COLO668 (cell line): ENCODE measurements at regions not wholly inside any gene's neighbourhood (a gene's known extent, or its start where the extent isn't known, plus 50 kb on each side); places are given as distances from the start of the nearest gene placed in this dataset.

ENCODE experiments used
- DNase-seq: peaks from one replicate; lab custom pipeline; 2025; ENCODE audit not compliant: unreplicated experiment; lab: John Stamatoyannopoulos, UW

DNA sequence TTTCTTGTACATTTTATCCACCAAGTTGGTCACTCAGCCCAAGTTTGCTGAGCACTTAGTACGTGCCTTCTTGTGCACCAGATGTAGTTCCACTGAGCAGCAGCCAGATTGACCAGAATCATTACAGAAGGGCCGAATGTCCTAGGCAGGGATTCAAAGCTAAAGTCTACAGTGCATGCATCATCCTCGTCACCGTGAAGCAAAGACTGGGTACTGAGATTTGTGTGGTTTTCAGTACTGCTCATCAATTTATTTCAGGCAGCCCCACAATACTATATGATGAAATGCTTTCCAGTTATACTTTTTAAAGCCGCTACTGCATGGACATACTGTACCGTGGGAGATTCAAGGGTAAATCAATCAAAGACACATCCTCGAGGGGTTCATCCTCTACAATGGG lies 227.0 kb downstream of the ARRDC4 start:
- DNase-seq: no peak

DNA sequence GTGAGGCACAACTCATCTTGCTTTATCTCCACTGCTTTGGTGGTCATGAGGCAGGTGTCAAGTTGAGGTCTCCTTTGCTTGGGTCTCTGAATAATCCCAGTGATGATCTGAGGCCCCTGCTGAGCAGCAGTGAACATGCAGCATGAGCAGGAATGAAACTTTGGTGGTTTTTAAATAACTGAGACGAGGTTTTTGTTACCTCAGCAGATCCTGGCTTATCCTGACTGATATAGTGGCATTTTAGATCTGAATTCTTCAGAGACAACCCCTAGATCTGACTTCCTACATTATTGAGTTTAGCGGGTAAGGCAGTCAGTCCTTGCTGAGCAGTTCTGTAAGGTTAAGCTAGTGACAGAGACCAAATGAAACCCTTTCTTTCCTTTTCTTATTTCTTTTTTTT lies 230.4 kb downstream of the ARRDC4 start:
- no peak for DNase-seq

DNA sequence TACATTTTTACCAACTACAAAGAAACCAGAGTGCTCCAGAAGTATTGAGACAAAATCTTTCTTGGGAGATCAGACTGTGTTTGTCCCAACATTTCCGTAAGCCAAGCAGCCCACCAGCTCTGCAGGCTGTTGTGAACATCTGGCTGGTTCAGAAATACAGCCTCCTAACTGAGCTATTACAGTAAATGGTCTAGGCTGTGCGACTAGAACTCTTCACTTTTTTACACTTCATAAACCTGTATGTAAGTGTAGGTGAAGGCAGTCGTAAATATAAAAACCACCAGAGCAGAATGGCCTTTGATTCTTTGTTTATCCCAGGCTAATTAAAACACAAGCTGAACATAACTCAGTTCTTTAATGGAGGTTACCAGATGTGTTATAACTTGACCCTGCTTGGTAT lies 235.3 kb downstream of the ARRDC4 start:
- no peak for DNase-seq

DNA sequence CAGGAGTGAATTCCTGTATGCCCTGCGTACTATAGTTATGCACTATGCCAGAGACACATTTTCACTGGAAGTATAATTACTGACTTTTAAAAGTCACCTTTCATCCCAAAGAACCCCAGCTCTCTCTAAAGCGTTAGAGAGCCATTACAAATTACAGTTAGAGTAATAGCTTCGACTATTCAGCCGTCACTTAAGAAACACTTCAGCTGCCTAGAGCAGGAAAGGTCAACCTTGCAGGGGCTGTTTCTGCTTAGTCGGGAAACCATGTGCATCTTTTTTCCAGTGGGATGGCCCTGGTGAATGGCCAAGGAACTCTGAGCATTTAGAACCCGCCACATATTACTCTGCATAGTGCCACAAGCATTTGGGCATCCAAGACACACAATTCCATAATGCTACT lies 235.9 kb downstream of the ARRDC4 start:
- DNase-seq: no peak

DNA sequence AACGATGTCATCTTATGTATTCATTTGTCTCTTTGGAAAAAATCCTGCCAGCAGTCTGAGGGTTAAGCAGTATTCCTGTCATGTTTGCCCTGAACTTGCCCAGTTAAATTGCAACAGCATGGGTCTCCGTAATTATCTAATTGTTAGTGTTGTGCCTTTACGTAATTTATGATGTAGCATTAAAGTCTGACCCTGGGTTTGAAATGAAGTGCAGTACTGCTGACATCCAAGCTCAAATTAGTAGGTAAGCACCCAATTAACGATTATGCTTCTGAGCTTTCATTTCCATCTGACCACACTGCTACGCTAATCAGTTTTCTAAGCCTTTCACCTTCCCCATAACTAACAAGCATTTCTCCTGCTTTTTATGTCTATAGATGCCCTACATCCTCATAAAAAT lies 241.8 kb downstream of the ARRDC4 start:
- no peak for DNase-seq

DNA sequence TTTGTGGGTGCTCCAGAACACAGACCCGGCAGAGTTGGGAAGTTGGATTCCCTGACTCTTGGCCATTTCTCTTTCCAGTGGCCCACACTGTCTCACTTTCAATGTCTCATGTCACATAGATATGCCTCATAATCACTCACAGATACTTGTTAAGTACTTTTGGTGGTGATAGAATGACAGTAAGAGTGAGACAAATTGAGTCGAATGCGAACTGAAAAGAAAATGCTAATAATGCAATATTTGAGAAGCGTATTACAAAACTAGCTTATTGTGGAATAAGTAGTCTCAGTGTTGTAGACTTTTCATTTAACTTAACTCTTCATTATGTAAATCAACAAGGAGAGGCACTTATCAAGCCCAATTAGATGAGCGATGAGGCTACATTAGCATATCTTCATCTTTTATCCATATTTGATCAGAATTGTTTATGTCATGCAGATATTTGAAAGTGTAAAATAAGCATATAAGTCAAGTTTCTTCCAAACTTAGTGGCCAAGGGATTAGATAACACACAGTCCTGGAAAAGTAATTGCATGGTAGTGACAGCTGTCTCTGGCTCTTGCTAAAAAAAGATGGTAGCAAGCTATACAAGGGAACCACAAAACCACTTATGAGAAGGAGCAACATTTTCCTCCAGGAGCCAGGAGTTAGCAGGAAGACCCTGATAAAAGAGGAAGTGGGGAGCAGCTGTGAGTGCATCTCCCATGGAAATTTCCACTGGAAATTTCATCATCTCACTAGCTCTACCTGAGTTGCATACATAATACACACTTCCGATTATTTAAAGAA lies 243.6 kb downstream of the ARRDC4 start:
- DNase-seq: no peak

DNA sequence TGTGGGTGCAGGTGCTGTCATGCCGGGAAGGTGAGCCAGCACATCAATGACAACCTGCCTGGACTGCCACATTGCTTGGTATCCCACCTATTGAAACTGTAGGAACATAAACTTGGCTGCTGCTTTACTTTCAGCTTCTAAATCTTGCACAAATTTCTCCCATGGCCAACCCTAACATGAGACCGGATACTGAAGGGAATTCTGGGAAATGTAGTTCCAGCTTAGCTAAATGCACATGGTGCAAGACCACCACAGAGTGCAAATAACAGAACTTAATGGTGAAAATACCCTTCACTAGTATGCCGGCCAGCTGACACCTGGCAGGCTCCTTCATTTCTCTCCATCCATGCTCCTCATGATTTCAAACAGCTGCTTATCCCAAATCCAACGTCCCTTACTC lies 247.4 kb downstream of the ARRDC4 start:
- no peak for DNase-seq

DNA sequence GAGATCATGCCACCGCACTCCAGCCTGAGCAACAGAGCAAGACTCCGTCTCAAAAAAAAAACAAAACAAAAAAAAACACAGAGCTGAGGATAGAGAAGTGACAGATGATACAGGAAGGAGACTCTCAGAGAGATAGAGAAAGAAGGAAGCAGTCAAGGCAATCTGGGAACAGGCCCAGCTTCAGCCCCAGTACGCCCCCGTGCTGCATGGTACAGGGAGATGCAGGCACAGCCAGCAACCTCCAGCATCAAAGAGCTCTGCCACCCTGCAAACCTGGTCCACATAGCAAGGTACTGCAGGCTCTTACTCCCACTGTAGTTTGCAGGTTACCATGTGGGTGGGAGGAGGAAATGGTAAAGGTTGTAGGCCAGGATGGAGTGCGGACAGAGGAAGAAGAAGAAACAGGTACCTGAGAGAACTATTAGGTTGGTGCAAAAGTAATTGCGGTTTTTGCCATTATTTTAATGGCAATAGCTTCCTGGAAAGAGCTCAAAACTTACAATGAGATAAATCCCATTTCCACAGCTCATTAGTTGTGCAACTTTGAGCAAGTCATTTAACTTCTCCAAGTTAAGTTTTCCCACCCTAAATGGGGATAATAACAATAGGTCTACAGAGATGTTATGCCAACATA lies 253.0 kb downstream of the ARRDC4 start:
- DNase-seq: no peak

DNA sequence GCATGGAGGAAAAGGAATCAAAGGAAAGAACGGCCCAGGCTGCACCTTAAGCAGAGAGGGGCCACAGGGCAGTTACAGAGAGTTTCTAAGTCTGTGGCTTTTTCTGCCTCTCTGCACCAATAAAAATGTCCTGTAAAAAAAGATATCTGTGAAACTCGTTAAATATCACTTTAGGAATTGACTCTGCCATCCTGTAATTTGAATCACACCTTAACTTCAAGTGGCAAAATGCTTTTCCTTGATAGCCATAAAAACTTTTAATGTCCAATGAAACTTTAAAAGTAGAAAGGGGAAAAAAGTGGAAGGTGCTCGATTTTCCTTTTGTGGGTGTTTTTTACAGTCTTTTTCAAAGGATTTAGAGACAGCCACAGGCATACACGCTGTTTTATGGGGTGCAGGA lies 255.7 kb downstream of the ARRDC4 start:
- no peak for DNase-seq

DNA sequence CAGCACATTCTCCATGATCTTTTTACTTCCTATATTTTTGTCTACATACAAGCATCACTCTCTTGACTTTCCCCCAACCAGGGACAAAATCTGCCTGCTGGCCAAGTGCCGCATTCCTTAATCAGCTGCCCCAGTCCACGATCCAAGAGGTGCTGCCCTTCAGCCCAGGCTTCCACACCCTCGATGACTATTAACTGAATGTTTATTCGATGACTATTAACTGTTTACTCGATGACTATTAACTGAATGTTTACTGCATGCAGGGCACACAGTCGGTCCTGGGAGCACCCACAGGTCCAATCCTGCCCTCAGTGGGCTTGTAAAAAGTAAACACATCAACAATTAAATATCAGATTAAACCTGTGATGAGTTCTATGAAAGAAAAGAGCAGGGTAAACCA lies 256.9 kb downstream of the ARRDC4 start:
- no peak for DNase-seq

DNA sequence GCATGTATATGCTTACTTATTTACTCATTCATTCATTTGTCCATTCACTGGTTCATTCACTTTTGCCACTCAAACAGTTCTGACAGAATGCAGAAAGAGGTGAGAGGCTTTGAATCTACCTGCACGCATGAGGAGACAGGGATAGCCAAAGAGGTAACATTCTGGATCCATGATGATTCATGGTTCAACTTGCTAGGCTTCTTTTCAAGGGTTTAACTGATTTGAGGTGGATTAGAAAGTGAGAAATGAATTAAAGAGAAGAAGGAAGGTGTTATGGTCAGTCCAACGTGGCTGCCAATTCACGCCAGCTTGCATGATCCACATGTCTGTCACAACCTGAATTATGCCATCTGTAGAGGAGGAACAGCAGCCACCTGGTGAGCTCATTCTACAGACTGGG lies 260.6 kb downstream of the ARRDC4 start:
- DNase-seq: no peak

DNA sequence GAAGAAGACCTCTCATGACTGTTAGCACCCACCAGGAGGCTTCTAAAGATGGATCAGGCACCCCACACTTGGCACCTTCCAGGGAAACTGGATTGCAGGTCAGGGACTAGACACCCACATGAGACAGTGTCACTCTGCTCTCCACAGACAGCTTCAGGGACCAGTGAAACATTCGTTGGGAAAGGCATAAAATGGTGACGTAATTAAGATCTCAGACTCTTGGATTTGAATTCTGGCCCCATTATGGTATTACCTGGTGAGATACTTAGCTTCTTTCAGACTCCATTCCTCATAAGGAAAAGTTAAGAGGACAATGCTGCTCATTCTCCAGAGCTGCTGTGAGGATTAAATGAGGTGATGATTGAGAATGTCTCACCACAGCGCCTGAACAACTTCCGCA lies 261.1 kb downstream of the ARRDC4 start:
- no peak for DNase-seq

DNA sequence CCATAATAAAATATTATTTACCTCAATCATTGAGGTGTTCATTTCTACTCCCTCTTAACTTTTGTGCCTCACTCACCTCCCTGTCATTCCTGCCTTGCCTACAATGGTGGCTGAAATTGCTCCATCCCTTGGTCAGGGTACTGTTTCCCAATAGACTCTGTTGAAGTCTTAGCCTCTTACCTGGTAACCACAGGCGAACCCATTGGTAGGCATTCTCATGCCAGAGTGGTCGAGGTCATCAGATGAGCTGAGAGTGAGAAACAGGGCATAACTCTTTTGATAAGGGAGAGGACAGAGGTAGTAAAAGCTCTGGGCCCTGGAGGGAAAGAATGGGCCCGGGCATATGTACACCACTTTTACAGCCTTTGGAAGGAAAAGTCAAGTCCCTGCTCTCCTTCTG lies 265.6 kb downstream of the ARRDC4 start:
- no peak for DNase-seq

DNA sequence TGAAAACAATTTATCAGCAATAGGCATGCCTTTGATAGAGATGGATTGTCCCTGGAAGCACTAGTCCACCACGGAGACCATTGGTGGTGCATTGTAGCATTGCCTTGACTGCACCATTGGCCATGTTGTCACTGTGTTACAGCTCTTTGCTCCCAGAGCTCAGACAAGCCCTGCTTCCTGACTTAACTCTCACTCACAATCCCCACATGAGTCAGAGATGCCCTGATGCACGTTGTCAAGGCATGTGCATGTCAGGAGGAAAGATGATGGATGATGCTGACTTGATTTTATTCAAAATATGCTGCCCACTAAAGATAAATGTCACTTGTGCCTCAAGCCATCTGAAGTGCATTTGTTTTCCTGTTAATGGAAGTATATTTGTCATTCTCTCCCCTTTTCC lies 266.1 kb downstream of the ARRDC4 start:
- DNase-seq: no peak

DNA sequence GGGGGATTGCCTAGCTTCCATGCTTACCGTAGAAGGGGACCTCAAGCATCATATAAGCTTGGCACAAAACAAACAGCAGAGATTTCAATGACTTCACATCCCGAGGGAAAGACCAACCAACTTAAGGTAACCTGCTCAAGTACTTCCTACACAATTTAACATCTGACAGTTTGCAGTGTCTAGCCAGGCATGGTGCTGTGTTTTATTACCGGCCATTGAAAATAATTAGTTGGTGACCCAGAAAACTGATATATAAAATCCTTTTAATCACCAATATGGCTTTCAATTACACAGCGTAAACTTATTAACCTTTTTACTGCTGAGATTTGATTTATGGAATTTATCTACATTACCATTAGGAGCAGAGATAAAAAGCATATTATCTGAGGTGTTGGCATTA lies 268.3 kb downstream of the ARRDC4 start:
- DNase-seq: no peak

DNA sequence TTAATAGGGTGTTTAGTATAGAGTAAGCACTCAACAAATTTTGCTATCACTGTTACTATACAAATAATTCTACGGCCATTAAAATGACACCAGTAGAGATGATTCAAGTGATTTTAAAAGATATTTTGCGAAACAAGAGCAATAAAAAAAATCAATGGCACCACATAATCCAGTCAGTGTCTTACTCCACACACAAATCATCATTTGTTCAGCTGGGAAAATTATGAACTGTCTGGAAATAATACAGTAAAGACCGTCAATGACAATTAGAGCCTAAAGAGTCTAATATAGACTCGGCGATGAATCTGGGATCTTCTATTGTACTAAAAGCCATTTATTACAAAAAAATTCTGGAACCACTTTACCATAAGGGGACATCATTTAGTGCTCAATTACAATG lies 270.5 kb downstream of the ARRDC4 start:
- no peak for DNase-seq

DNA sequence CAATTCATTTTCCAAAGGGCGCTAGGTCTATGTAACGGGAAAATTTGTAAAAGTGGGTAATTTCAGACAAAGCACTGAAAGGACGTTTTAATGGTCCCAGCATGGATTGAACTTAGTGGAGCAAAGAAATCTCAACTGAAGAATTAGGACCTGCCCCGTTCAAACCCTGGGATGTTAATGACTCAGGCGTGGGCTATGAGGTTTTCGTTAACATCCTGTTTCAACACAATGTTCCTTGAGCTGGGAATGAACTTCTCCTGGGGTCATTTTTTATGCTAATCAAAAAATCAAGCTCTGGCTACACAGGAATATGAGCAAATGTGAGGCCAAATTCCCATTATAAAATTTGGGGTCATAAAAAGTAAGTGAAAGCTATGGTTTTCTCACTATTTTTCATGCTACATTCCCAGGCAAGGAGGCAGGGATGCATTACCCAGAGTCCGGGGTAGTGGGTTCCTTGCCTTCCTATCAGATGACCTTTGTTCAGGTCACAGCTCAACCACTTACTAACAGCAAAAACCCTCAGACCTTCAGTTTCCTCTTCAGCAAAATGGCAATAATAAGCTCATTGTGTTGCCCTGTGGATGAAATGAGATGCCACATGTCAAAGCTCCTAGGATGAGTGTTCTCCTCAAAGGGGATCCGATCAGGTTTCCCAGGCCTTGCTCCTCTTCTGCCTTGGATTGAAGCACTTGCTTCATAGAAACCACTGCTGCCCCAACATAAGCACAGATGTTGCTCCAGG lies 271.4 kb downstream of the ARRDC4 start:
- DNase-seq: no peak

DNA sequence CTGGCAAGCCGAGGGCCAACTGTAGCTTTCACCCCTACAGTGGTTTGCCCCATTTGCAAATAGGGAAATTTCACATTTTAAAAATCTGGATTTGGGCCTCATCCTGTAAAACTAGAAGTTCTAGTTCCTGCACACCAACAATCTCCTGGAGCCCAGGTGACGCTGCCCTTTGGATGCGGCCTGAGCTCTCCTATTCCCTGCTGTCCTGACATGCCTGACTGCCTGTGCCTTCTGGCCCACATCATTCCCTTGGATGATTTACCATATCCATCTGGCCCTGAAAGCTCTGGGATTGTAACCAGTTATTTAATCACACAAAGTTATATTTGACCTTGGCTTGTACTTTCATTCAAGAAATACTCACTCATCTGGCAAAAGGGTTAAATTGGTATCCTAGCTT lies 272.3 kb downstream of the ARRDC4 start:
- DNase-seq: no peak

DNA sequence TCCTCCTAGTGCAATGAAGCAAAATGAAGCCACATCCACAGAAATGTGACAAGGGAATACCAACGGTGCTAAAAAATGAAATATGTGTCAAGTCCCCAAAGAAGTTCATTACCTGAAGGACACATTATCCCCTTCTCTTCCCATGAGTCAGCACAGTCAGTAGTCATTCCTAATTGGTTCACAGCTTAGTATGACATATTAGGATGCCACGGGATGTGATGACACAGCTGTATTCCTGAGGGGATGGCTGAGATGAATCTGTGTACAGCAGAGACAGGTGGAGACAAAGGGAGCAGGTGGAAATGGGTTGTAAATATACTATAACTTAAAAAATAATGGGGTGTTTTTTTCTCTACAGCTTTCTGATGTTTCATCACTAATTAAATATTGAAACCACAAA lies 273.4 kb downstream of the ARRDC4 start:
- no peak for DNase-seq

DNA sequence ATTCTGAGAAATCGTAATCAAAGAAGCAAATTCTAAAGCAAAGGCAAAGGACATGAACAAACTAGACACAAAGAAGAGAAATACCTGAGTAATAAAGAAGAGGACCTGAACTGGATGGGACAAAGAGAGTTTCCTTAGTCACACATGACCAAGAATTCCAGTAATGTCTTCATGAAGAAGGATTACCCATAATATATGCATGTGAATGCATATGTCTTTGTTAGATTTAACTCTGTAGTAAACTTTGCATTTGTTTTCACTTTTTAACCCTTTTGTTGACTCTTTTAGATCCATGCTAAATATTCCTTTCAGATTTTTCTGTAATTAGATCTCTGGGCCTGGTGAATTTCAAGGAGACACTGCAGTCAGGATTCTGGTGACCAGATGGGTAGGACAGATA lies 279.8 kb downstream of the ARRDC4 start:
- DNase-seq: no peak

DNA sequence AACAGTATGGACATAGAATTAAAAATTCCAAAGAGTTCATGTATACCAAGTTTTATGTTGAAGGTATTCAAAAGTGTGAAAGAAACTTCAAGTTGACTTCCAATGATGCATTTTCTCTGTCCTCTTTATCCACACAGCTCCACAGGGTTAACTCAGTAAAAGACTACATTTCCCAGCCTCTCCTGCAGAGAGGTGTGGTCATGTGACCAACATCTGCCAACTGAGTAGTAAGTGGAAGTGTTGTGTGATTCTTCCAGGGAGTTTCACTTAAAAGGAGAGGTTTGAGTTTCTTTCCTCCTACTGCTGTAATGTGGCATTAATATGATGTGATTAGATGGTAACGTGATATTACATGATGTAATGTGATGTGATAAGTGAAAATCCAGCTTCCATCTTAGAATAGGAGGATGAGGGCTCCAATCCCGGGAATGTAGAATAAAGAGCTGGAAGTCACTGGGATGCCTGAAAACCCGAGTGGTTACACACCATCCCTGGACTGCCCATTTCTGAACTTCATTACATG lies 280.6 kb downstream of the ARRDC4 start:
- DNase-seq: no peak

DNA sequence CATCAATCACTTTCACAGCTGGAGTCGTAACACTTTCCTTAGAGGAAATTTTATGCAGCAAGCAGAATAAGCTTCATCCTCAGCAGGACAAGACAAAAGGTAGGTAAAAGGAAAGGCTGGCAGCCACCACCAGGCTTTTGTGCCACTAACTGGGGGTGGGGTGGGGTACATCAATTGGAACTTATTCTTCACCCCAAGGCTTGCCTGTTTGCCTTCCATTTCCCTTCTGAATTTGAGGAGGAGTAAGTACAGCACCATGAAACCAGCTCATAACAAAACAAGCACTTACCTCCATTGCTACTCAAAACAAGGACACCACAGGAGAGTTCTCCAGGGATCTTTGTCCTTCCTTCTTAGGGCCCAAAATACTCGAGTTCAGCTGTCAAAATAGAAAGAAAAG lies 296.8 kb downstream of the ARRDC4 start:
- DNase-seq: no peak
